Right lobe of liver (tissue), 4 donors: ENCODE measurements at regions not wholly inside any gene's neighbourhood (a gene's known extent, or its start where the extent isn't known, plus 50 kb on each side); places are given as distances from the start of the nearest gene placed in this dataset.

Source experiments
- POLR2A ChIP-seq: fragments of 450-650 bp; IDR thresholded peaks from one replicate; pipeline ENCODE4 v1.6.1; 2017; ENCODE audit warnings: antibody characterized with exemption, mild to moderate bottlenecking
- TF ChIP-seq, protein P1 (sequence below), 4 donors: fragments of 200-600 bp in 3 of 4; fragments of 450-650 bp in 1 of 4; IDR thresholded peaks; one replicate each; pipeline versions ENCODE4 v1.5.1 to v1.8.0; 2016 to 2022; ENCODE audit warnings: antibody characterized with exemption in 4 of 4, mild to moderate bottlenecking in 2 of 4
- donor health status: DM: no; HTN: no; CAD: no.
- donor health status: DM: no; HTN: no; CAD: no.
- donor health status: DM: no; HTN: yes; CAD: no.

DNA sequence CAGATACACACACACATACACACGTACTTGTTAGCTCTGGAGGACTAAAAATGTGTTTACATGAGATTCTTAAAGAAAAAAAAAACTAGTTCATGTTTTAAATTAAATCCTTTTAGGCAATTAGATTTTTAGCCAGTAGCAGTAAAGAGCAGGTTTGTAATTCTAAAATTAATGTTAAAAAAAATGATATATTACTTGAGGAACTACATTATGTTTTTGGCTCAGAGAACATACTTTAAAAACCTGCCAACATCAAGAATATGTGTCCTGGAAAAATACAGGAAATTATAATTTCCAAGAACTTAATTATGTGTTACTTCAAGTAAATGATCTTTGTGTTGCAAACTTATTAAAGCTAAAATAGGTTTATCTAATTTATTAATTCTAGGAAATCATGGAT is 594.3 kb upstream of the PCDH7 start:
- TF ChIP-seq, protein P1, sequence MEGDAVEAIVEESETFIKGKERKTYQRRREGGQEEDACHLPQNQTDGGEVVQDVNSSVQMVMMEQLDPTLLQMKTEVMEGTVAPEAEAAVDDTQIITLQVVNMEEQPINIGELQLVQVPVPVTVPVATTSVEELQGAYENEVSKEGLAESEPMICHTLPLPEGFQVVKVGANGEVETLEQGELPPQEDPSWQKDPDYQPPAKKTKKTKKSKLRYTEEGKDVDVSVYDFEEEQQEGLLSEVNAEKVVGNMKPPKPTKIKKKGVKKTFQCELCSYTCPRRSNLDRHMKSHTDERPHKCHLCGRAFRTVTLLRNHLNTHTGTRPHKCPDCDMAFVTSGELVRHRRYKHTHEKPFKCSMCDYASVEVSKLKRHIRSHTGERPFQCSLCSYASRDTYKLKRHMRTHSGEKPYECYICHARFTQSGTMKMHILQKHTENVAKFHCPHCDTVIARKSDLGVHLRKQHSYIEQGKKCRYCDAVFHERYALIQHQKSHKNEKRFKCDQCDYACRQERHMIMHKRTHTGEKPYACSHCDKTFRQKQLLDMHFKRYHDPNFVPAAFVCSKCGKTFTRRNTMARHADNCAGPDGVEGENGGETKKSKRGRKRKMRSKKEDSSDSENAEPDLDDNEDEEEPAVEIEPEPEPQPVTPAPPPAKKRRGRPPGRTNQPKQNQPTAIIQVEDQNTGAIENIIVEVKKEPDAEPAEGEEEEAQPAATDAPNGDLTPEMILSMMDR (IDR thresholded peaks at IDR 0.05) = no peak
- no peak for TF ChIP-seq POLR2A
